Common myeloid progenitor, CD34-positive (primary cell): ENCODE measurements at regions not wholly inside any gene's neighbourhood (a gene's known extent, or its start where the extent isn't known, plus 50 kb on each side); places are given as distances from the start of the nearest gene placed in this dataset.
"Not testable (repeated sequence)": the region's sequence is repeated elsewhere in the genome, so short reads cannot be mapped to it uniquely, and the experiment has no call there.

Experiments
- CTCF ChIA-PET: fragments of 350-600 bp; sonication (Branson Sonifier 250); formaldehyde crosslinking; loops from one replicate; lab custom pipeline; 2021; ENCODE audit warnings: antibody characterized with exemption; lab: Charles Lee
- POLR2A ChIA-PET: fragments of 350-600 bp; sonication (Branson Sonifier 250); formaldehyde crosslinking; loops from one replicate; lab custom pipeline; 2021; ENCODE audit warnings: antibody characterized with exemption; lab: Charles Lee
- DNase-seq, 3 donors: peaks; one replicate each; pipeline versions ENCODE4 v3.0.0 to v3.0.0-alpha.2; 2013
- H3K27ac ChIP-seq, 2 experiments: 1 replicate in 1 of 2; 2 replicates in 1 of 2; pipeline ENCODE4 v1.7.0; 2013; ENCODE audit warnings: inconsistent platforms in 2 of 2, low read length in 2 of 2, mild to moderate bottlenecking in 2 of 2, low read depth in 1 of 2, moderate library complexity in 1 of 2; ENCODE audit not compliant: severe bottlenecking in 2 of 2, insufficient read depth in 1 of 2, poor library complexity in 1 of 2
- H3K27me3 ChIP-seq, 5 experiments: replicated peaks in 2 of 5; 1 replicate in 3 of 5; 2 replicates in 2 of 5; pipeline versions ENCODE4 v1.6.1 to v1.7.0; 2013; ENCODE audit warnings: low read length in 4 of 5, mild to moderate bottlenecking in 2 of 5, moderate library complexity in 2 of 5, inconsistent platforms in 1 of 5; ENCODE audit not compliant: insufficient read depth in 5 of 5, control insufficient read depth in 4 of 5
- H3K36me3 ChIP-seq, 4 experiments: 1 replicate in 2 of 4; 2 replicates in 2 of 4; pipeline versions ENCODE4 v1.6.1 to v1.7.0; 2013; ENCODE audit warnings: low read length in 3 of 4, control low read depth in 1 of 4, mild to moderate bottlenecking in 1 of 4; ENCODE audit not compliant: control insufficient read depth in 4 of 4, insufficient read depth in 4 of 4
- H3K4me1 ChIP-seq, 4 experiments: 1 replicate in 3 of 4; 2 replicates in 1 of 4; pipeline versions ENCODE4 v1.6.1 to v1.7.1; 2013; ENCODE audit warnings: low read length in 3 of 4, mild to moderate bottlenecking in 3 of 4, control low read depth in 1 of 4, inconsistent platforms in 1 of 4, moderate library complexity in 1 of 4; ENCODE audit not compliant: control insufficient read depth in 4 of 4, insufficient read depth in 4 of 4; ENCODE audit errors: control extremely low read depth in 1 of 4
- H3K4me3 ChIP-seq, 7 experiments: 1 replicate in 4 of 7; 2 replicates in 3 of 7; pipeline versions ENCODE4 v1.5.1 to v1.7.0; 2013; ENCODE audit warnings: mild to moderate bottlenecking in 7 of 7, low read length in 6 of 7, moderate library complexity in 6 of 7, inconsistent platforms in 2 of 7, low read depth in 2 of 7, control low read depth in 1 of 7; ENCODE audit not compliant: insufficient read depth in 4 of 7, control insufficient read depth in 1 of 7; ENCODE audit errors: extremely low read depth in 1 of 7
- H3K9me3 ChIP-seq, 5 experiments: 1 replicate in 4 of 5; 2 replicates in 1 of 5; pipeline versions ENCODE4 v1.6.1 to v1.7.1; 2013; ENCODE audit warnings: low read length in 4 of 5, mild to moderate bottlenecking in 2 of 5, inconsistent platforms in 1 of 5, low read depth in 1 of 5, moderate library complexity in 1 of 5; ENCODE audit not compliant: control insufficient read depth in 4 of 5, insufficient read depth in 2 of 5; ENCODE audit errors: control extremely low read depth in 1 of 5
- WGBS: methylation state at CpG from one replicate; pipeline ENCODE4 v1.1.5; 2013; ENCODE audit not compliant: insufficient coverage; 5-methylcytosine and 5-hydroxymethylcytosine counted together

DNA sequence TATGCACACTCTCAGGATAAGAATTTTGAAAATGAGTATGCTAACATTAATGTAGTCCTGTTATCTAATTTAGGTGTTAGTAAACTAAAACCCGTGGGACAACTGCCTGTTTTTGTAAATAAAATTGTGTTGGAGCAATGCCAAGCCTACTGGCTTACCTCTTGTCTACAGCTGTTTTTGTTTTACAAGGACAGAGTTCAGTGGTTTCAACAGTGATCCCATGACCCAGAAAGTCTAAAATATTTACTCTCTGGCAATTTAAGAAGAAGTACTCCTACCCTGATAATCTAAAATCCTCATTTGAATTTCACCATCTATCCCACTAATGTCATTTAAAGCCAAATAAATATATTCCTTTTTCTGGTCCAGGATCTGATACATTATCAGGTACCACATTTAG, 132.9 kb downstream of the SPIN4 start:
- H3K9me3 ChIP-seq, H3K4me3 ChIP-seq, H3K27ac ChIP-seq, H3K4me1 ChIP-seq, POLR2A ChIA-PET, CTCF ChIA-PET, DNase-seq, H3K36me3 ChIP-seq, H3K27me3 ChIP-seq: not testable (repeated sequence)
- WGBS: no CpG with 5 or more reads among the region's 1 CpG

DNA sequence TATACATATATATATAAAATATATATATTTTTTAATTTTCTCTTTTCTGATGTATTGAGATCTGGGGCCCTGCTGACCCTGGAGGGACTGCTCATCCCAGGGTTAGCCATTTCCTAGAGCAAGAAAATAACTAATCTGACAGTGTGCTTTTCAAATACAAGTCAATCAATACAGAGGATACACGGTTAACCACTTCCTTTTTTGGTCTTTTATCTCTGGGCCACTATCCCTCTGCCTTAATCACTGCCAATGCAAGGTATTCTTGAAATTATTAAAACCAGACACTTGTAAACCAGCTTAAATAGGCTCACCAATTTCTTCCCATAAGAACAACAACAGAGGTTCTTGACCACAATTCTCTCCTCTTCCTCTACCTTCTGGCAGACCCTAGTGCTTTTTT, 133.6 kb downstream of the SPIN4 start:
- H3K4me1 ChIP-seq, POLR2A ChIA-PET, H3K9me3 ChIP-seq, H3K4me3 ChIP-seq, H3K27me3 ChIP-seq, CTCF ChIA-PET, DNase-seq, H3K27ac ChIP-seq, H3K36me3 ChIP-seq: not testable (repeated sequence)
- no CpG with 5 or more reads among the region's 1 CpG for WGBS

DNA sequence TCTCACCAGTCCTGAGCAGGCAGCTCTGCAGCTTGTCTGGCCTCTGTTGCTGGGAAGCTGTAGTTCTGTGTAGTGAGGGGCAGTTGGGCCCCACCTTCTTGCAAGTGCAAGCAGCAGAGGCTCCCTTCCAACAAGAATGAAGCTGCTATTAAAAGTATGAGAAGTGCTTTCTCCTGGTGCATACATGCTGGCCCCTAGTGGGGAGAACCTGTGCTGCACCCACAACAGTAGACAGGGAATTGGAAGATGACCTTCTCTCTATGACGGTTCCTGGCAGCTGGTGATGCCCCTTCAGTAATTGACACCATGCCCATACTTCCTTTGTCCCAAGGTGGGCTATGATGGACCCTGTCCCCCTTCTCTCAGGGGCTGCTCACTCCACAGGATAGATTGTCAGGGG, 141.5 kb downstream of the SPIN4 start:
- no CpG with 5 or more reads among the region's 1 CpG for WGBS
- POLR2A ChIA-PET, H3K4me3 ChIP-seq, H3K4me1 ChIP-seq, H3K36me3 ChIP-seq, CTCF ChIA-PET, H3K27me3 ChIP-seq, H3K27ac ChIP-seq, DNase-seq, H3K9me3 ChIP-seq: not testable (repeated sequence)

DNA sequence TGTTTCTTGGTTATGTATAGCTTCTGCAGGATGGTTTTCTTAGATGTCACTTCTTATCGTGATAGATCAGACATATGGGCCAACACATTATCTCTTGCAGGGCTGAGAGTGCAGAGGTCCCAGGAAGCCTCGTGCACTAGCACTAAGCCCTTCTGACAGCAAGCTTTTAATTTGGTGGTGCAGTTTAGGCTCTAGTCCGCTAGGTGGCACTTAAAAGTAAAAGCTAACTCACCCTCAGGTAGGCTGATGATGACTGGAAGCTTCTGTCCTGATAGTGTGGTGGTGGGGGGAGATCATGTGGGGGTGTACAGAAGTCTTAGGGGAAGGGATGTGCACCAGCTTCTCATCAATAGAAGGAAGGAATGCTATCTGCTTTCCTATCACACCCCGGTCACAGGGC, 142.0 kb downstream of the SPIN4 start:
- DNase-seq, H3K4me3 ChIP-seq, H3K9me3 ChIP-seq, POLR2A ChIA-PET, H3K27ac ChIP-seq, H3K4me1 ChIP-seq, H3K36me3 ChIP-seq, CTCF ChIA-PET, H3K27me3 ChIP-seq: not testable (repeated sequence)
- WGBS: no CpG with 5 or more reads among the region's 4 CpGs

DNA sequence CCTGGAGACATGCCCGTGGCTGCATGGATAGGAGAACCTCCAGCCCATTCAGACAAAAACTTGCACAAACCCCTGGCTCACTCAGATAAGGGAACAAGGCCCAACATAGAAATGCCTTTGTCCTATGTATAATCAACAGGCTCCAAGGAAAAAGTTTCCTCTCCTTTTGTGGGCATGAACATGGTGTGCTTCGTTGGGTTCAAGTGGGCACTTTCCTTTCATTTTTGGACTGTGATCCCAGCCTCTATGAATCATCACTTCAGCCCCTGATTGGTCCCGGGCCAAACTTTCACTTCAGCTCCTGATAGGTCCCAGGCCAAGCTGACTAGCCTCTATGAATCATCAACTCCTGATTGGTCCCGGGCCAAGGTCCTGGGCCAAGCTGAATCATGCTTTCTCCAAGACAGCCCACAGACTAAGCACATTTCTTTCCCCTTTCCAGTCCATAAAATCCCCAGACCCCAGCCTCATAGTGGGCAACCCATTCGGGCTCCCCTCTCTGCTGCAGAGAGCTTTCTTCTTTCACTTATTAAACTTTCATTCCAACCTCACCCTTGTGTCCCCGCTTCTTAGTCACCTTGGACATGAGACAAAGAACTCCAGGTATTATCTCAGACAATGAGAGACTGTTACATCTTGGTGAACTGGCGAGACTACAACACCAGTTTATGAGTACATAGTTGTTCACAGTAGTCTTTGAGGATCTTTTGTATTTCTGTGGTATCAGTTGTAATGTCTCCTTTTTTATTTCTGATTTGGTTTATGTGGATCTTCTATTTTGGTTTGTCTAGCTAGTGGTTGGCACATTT, 146.7 kb downstream of the SPIN4 start:
- CTCF ChIA-PET, H3K27ac ChIP-seq, H3K4me3 ChIP-seq, POLR2A ChIA-PET, H3K36me3 ChIP-seq, H3K27me3 ChIP-seq, DNase-seq, H3K4me1 ChIP-seq, H3K9me3 ChIP-seq: not testable (repeated sequence)
- WGBS: no CpG with 5 or more reads among the region's 7 CpGs

DNA sequence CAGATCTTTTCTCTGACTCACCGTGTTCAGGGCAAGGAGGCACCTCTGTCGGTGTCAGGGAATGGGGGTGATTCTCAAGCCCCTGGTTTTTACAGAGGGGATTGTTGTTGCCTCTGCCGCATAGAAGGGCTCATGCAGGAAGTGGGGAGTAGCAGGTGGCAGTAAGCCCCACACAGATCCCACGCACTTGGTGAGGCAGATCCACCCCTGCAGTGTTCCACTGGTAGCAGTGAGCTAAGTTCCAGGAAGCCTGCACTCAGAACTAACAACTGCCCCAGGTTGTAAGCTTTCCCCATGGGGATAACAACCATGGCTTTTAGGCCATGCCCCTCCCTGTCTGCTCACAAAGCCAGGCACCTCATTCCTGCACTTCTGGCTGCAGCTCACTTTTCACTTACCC, 149.1 kb downstream of the SPIN4 start:
- H3K27ac ChIP-seq, H3K9me3 ChIP-seq, H3K4me1 ChIP-seq, H3K27me3 ChIP-seq, POLR2A ChIA-PET, H3K4me3 ChIP-seq, H3K36me3 ChIP-seq, DNase-seq, CTCF ChIA-PET: not testable (repeated sequence)
- WGBS: no CpG with 5 or more reads among the region's 4 CpGs

DNA sequence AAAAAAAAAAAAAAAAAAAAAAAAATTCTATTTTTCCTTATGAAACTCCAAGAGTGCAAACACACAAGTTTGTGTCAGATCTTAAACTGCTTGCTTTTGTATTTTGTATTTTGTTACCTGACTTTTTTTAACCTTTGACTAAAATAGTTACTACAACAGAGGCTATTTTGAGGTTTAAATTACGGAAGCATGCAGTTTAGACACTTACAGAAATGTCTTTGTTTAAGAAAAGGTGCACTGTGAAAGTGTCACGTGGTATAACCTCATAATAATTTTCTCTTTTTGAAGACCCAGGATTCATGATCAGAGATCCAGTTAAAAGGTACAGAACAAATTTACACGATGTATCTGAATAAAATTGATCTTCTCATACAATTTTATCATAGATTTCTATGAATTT, 152.4 kb downstream of the SPIN4 start:
- H3K4me3 ChIP-seq, H3K9me3 ChIP-seq, POLR2A ChIA-PET, H3K27ac ChIP-seq, H3K36me3 ChIP-seq, H3K4me1 ChIP-seq, H3K27me3 ChIP-seq, DNase-seq, CTCF ChIA-PET: not testable (repeated sequence)
- no CpG with 5 or more reads among the region's 3 CpGs for WGBS
